HEK293T (cell line): ENCODE measurements at regions not wholly inside any gene's neighbourhood (a gene's known extent, or its start where the extent isn't known, plus 50 kb on each side); places are given as distances from the start of the nearest gene placed in this dataset.

ENCODE experiments used
- CTCF ChIA-PET: fragments of 350-600 bp; formaldehyde crosslinking; extraction: SDS; loops from one replicate; lab custom pipeline; 2021; ENCODE audit warnings: antibody characterized with exemption, inconsistent platforms; lab: Yijun Ruan, JAX
- POLR2A ChIA-PET: fragments of 350-600 bp; formaldehyde crosslinking; extraction: SDS; loops from one replicate; lab custom pipeline; 2020; ENCODE audit warnings: antibody characterized with exemption, inconsistent platforms; lab: Yijun Ruan, JAX
- DNase-seq: peaks from one replicate; pipeline ENCODE4 v3.0.0; 2012; ENCODE audit warnings: mixed read lengths; ENCODE audit errors: extremely low spot score
- ARNT ChIP-seq: fragments of 450-650 bp; IDR thresholded peaks from 2 replicates; pipeline ENCODE4 v1.6.1; 2017; ENCODE audit warnings: mild to moderate bottlenecking
- BHLHE40 ChIP-seq: fragments of 450-650 bp; IDR thresholded peaks from 2 replicates; pipeline ENCODE4 v1.6.1; 2016; ENCODE audit warnings: mild to moderate bottlenecking, moderate library complexity, borderline replicate concordance
- CTBP1 ChIP-seq: fragments of 450-650 bp; IDR thresholded peaks from 2 replicates; pipeline ENCODE4 v1.6.1; 2016; ENCODE audit warnings: borderline replicate concordance
- ELF4 ChIP-seq: fragments of 450-650 bp; IDR thresholded peaks from 2 replicates; pipeline ENCODE4 v1.6.1; 2017; ENCODE audit warnings: antibody characterized with exemption
- FOXA1 ChIP-seq: fragments of 450-650 bp; IDR thresholded peaks from 2 replicates; pipeline ENCODE4 v1.6.1; 2016; ENCODE audit warnings: mild to moderate bottlenecking
- FOXK2 ChIP-seq: fragments of 450-650 bp; IDR thresholded peaks from 2 replicates; pipeline ENCODE4 v1.6.1; 2016; ENCODE audit warnings: mild to moderate bottlenecking
- FOXM1 ChIP-seq: fragments of 450-650 bp; IDR thresholded peaks from 2 replicates; pipeline ENCODE4 v1.6.1; 2017; ENCODE audit warnings: mild to moderate bottlenecking, borderline replicate concordance
- HDGF ChIP-seq: fragments of 450-650 bp; IDR thresholded peaks from 2 replicates; pipeline ENCODE4 v1.6.1; 2017; ENCODE audit warnings: antibody characterized with exemption, borderline replicate concordance
- L3MBTL2 ChIP-seq: fragments of 450-650 bp; conservative IDR thresholded peaks from 2 replicates; pipeline ENCODE4 v1.6.1; 2016; ENCODE audit warnings: mild to moderate bottlenecking
- LEF1 ChIP-seq: fragments of 450-650 bp; IDR thresholded peaks from 2 replicates; pipeline ENCODE4 v1.6.1; 2017; ENCODE audit warnings: mild to moderate bottlenecking, borderline replicate concordance
- NFRKB ChIP-seq: fragments of 450-650 bp; IDR thresholded peaks from 2 replicates; pipeline ENCODE4 v1.6.1; 2016; ENCODE audit warnings: mild to moderate bottlenecking, moderate library complexity
- SP1 ChIP-seq: fragments of 450-650 bp; IDR thresholded peaks from 2 replicates; pipeline ENCODE4 v1.6.1; 2017
- SUZ12 ChIP-seq: fragments of 450-650 bp; IDR thresholded peaks from 2 replicates; pipeline ENCODE4 v1.6.1; 2016; ENCODE audit warnings: mild to moderate bottlenecking
- TARDBP ChIP-seq: fragments of 450-650 bp; IDR thresholded peaks from 2 replicates; pipeline ENCODE4 v1.6.1; 2016
- ZNF384 ChIP-seq: fragments of 450-650 bp; IDR thresholded peaks from 2 replicates; pipeline ENCODE4 v1.6.1; 2016
- TF ChIP-seq, protein P1 (sequence below): fragments of 450-650 bp; IDR thresholded peaks from 2 replicates; pipeline ENCODE4 v1.6.1; 2016

DNA sequence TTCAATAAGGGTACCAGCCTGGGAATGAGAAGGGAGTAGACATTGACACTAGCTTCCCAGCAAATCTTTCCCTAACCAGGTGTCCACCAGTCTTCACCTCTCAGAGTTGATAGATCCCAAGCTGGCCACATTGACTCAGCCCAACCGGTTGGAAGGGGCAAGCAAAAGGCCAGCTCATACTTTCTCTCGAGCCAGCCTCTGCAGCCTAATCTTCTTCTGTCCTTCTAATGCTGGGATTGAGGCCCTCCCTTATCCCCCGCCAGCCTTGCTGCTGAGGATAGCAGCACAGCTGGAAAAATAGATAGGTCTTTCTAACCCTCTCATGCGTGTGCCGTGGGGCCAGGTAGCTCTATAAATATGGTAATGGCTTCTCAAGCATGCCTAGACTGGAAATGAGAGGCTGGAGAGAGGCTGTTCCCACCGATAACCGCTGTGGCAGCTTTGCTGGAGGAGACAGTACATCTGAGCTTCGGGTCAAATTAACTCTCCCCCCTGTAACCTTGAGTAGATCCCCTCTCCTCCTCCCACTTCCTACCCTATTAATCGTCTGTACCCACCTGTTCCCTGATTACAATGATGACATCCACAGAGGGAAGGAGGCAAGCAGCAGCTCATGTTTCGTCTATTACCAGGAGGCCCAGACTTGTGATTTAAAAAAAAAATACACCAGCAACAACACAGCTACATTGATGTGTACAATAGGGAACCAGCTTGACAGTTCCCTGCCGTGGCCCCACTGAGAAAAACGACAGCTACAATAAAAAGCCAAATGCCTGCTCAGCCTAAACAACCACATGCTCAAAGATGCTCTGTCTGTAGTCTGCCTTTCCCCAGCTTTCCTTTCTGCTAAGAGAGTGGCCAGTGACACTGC is 219.9 kb upstream of the BRINP1 start:
- ChIA-PET POLR2A (no interaction called here), CTCF (interaction anchor here (0.6 kb wide), 1 partner anchor 108 kb away, joined by 3 read pairs; no protein-coding TSS in a partner anchor)
- TF ChIP-seq NFRKB (no peak), FOXA1 (no peak), FOXM1 (no peak), SUZ12 (no peak), L3MBTL2 (no peak), BHLHE40 (no peak)
- no peak for DNase-seq

DNA sequence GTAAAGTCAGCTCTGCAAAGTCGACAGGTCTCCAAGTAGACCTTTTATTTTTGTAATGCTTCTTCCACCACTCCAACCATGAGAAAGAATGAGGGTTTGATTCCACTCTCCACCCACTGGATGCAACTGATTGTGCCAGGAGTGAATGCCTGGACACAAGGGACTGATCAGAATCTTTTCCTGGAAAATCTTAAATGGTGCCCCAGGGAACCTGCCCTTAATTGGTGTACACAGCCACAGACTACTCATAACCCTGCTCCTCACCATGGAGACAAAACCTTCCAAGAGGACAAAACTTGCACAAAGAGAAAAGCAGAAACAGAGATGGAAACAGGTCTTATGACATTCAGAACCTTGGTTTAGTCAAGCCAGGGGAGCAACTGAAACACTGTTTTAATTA is 208.6 kb upstream of the BRINP1 start:
- ChIA-PET CTCF (no interaction called here), POLR2A (no interaction called here)
- no peak for DNase-seq
- TF ChIP-seq FOXA1 (no peak), SP1 (no peak), SUZ12 (no peak), TARDBP (no peak), HDGF (no peak), ARNT (no peak), FOXK2 (no peak), ZNF384 (no peak), L3MBTL2 (no peak)
- TF ChIP-seq, protein P1, sequence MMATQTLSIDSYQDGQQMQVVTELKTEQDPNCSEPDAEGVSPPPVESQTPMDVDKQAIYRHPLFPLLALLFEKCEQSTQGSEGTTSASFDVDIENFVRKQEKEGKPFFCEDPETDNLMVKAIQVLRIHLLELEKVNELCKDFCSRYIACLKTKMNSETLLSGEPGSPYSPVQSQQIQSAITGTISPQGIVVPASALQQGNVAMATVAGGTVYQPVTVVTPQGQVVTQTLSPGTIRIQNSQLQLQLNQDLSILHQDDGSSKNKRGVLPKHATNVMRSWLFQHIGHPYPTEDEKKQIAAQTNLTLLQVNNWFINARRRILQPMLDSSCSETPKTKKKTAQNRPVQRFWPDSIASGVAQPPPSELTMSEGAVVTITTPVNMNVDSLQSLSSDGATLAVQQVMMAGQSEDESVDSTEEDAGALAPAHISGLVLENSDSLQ, result no peak

DNA sequence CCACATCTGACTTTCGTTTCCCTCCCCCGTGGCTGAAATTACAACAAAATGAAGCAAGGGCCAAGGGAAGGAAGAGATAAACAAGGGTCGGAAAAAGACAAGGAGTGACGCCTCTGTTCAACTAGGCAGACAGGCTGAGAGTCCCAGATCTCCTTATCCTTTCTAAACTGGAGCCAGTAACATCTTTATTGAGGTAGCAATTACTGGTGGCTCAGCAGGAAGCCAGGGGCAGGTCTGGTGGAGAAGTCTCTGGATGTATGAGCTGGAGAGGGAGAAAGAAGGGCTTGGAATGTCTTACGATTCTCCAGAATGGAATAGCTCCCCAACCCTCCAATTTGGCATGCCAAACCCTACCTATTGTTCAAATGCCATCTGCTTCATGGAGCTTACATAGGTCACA is 190.8 kb upstream of the BRINP1 start:
- TF ChIP-seq ARNT (no peak), FOXM1 (no peak), LEF1 (no peak), NFRKB (no peak), SP1 (no peak), HDGF (no peak), L3MBTL2 (no peak), BHLHE40 (no peak), TARDBP (no peak), ZNF384 (no peak), CTBP1 (no peak), FOXA1 (no peak), FOXK2 (no peak), ELF4 (no peak), SUZ12 (no peak)
- TF ChIP-seq, protein P1, result no peak
- ChIA-PET POLR2A (no interaction called here), CTCF (no interaction called here)
- no peak for DNase-seq

DNA sequence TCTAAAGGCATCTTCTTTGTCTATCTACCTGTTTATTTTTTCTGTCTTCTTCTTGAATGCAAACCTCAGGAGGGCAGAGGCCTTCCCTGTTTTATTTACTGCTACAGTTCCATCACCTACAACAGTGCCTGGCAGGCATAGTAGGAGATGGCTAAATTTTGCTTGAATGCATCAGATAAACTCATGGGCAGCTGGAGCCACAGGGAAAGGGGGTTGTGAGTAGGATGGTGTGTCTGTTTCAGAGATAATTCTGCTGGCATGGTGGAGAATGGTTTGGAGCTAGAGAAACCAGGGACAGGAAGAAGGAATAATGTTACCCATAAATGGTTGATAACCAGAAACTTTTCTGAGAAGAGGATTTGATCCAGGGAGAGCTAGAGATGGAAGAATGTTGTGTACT is 189.8 kb upstream of the BRINP1 start:
- no peak for DNase-seq
- POLR2A ChIA-PET, result no interaction called here
- CTCF ChIA-PET, result no interaction called here
- no peak for TF ChIP-seq SUZ12
- TF ChIP-seq L3MBTL2, result no peak
- TF ChIP-seq ARNT, result no peak
- TF ChIP-seq LEF1, result no peak
- TF ChIP-seq, protein P1, result no peak
- TF ChIP-seq FOXM1, result no peak
- no peak for TF ChIP-seq SP1
- TF ChIP-seq HDGF, result no peak
- TF ChIP-seq ZNF384, result no peak
- TF ChIP-seq BHLHE40, result no peak
- no peak for TF ChIP-seq TARDBP
- no peak for TF ChIP-seq ELF4
- TF ChIP-seq NFRKB, result no peak
- no peak for TF ChIP-seq FOXA1
- TF ChIP-seq CTBP1, result no peak
- TF ChIP-seq FOXK2, result no peak

DNA sequence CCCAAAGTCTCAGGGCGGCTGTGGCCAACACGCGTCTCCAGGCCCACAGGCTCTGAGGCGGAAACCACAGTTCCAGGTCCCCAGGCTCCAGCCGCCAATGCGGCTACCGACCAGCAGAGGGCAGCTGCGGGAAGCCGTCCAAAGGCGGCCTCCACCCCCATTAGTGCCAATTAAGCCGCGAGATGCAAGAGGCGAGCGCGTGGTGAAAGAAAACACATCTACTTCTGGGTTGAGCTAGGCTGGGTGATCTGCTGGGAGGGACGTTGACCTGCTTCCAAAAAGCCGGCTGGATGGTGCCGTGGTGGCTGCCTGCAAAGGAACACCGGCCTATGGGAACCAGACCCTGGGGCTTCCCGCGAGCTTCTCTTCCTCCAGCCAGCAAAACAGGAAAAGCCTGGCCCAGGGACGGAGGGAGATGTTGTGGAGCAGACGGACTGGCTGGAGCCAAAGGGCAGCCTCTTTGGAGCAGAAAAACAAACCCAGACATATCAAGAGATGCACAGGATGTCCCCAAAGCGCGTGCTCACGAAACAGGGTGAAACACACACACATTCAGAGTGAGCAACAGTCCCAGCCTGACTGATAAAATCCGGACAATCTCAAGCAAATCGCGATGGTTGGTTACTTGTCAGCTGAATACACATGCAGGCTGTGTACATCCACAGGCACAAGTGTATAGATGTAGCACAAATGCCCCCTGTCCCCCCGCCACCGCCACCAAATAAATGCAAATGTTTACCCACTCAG is 187.1 kb upstream of the BRINP1 start:
- ChIA-PET CTCF (interaction anchor here (0.5 to 0.7 kb wide), 2 partner anchors 525 to 792 kb away, joined by 3 read pairs; no protein-coding TSS in a partner anchor), POLR2A (no interaction called here)
- DNase-seq, result peak; percentile 76
- TF ChIP-seq FOXM1, result no peak
- TF ChIP-seq CTBP1, result no peak
- TF ChIP-seq L3MBTL2, result no peak
- TF ChIP-seq ARNT, result no peak
- no peak for TF ChIP-seq ELF4

DNA sequence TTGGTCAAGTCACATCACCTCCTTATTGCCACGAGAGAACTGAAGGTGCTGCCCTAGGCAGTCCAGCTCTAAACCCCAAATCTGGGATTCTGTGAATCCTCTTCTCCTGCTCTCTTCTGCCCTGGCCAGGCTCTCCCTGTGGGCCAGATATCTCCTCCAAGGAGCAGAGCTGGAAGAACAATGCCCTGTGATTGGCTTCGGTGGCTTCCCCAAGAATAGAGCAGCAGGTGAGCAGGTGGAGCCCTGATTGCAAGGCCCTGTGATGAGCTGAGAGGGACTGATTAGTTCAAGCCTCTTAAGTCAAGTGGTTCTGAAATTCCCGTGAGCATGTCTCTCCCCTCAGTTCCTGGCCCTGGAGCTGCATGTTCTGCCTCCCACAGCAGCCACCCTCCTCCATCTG is 175.3 kb upstream of the BRINP1 start:
- TF ChIP-seq BHLHE40 (no peak), SUZ12 (no peak)
- POLR2A ChIA-PET, result no interaction called here
- no peak for DNase-seq
- CTCF ChIA-PET, result no interaction called here
